Transverse colon (tissue), 4 donors: ENCODE measurements at regions not wholly inside any gene's neighbourhood (a gene's known extent, or its start where the extent isn't known, plus 50 kb on each side); places are given as distances from the start of the nearest gene placed in this dataset.

ENCODE experiments used
- POLR2A ChIP-seq: fragments of 450-650 bp; IDR thresholded peaks from one replicate; pipeline ENCODE4 v1.6.1; 2016; ENCODE audit warnings: antibody characterized with exemption, mild to moderate bottlenecking, moderate library complexity
- POLR2AphosphoS5 ChIP-seq, 3 donors: sonication (generic); formaldehyde crosslinking; IDR thresholded peaks; one replicate each; pipeline ENCODE4 v1.6.1; 2016; ENCODE audit warnings: antibody characterized with exemption in 3 of 3
- TF ChIP-seq, protein P1 (sequence below), 5 experiments: fragments of 200-600 bp in 3 of 5; fragments of 450-650 bp in 2 of 5; sonication (generic) in 3 of 5; IDR thresholded peaks; 1 replicate in 2 of 5; 2 replicates in 3 of 5; pipeline ENCODE4 v1.5.1; 2016 to 2017; ENCODE audit warnings: antibody characterized with exemption in 5 of 5, inconsistent platforms in 3 of 5, mild to moderate bottlenecking in 2 of 5, moderate library complexity in 1 of 5

DNA sequence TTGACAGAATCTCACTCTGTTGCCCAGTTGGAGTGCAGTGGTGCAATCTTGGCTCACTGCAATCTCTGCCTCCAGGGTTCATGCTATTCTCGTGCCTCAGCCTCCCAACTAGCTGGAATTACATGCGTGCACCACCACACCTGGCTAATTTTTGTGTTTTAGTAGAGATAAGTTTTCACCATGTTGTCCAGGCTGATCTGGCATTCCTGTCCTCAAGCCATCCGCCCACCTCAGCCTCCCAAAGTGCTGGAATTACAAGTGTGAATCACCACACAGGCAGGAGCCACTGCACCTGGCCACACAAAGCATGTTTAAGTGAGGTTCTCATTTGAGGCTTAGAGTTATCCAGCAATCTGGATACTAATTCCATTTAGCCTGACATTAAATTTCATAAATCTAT lies 180.9 kb upstream of the GRID2 start:
- TF ChIP-seq, protein P1, sequence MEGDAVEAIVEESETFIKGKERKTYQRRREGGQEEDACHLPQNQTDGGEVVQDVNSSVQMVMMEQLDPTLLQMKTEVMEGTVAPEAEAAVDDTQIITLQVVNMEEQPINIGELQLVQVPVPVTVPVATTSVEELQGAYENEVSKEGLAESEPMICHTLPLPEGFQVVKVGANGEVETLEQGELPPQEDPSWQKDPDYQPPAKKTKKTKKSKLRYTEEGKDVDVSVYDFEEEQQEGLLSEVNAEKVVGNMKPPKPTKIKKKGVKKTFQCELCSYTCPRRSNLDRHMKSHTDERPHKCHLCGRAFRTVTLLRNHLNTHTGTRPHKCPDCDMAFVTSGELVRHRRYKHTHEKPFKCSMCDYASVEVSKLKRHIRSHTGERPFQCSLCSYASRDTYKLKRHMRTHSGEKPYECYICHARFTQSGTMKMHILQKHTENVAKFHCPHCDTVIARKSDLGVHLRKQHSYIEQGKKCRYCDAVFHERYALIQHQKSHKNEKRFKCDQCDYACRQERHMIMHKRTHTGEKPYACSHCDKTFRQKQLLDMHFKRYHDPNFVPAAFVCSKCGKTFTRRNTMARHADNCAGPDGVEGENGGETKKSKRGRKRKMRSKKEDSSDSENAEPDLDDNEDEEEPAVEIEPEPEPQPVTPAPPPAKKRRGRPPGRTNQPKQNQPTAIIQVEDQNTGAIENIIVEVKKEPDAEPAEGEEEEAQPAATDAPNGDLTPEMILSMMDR (IDR thresholded peaks at IDR 0.05): no peak
- TF ChIP-seq POLR2A (no peak), POLR2AphosphoS5 (IDR thresholded peaks at IDR 0.05) (no peak)
